Activated naive CD4-positive, alpha-beta T cell treated with anti-CD3 and anti-CD28 coated beads, Interleukin-2, amount 10 ng/mL, durations not matched to agents 7 days and 5 days (primary cell): ENCODE measurements at regions not wholly inside any gene's neighbourhood (a gene's known extent, or its start where the extent isn't known, plus 50 kb on each side); places are given as distances from the start of the nearest gene placed in this dataset.
"Not testable (repeated sequence)": the region's sequence is repeated elsewhere in the genome, so short reads cannot be mapped to it uniquely, and the experiment has no call there.

Experiments
- CTCF ChIA-PET: fragments of 350-600 bp; sonication (Branson Sonifier 250); formaldehyde crosslinking; loops from one replicate; lab custom pipeline; 2021; ENCODE audit warnings: antibody characterized with exemption; lab: Charles Lee
- DNase-seq: peaks from one replicate; pipeline ENCODE4 v3.0.0-alpha.2; 2020
- H3K27ac Mint-ChIP-seq: one replicate; pipeline ENCODE4 v1.8.0; 2021; ENCODE audit warnings: mild to moderate bottlenecking, moderate library complexity, mixed read lengths
- H3K27me3 Mint-ChIP-seq: one replicate; pipeline ENCODE4 v1.8.0; 2021; ENCODE audit warnings: mild to moderate bottlenecking, mixed read lengths
- H3K36me3 Mint-ChIP-seq: one replicate; pipeline ENCODE4 v1.8.0; 2021; ENCODE audit warnings: mixed read lengths
- H3K4me1 Mint-ChIP-seq: one replicate; pipeline ENCODE4 v1.8.0; 2021; ENCODE audit warnings: mixed read lengths
- H3K4me3 Mint-ChIP-seq: one replicate; pipeline ENCODE4 v1.8.0; 2021; ENCODE audit warnings: mild to moderate bottlenecking, moderate library complexity, mixed read lengths
- H3K9me3 Mint-ChIP-seq: one replicate; pipeline ENCODE4 v1.8.0; 2021; ENCODE audit warnings: mixed read lengths

DNA sequence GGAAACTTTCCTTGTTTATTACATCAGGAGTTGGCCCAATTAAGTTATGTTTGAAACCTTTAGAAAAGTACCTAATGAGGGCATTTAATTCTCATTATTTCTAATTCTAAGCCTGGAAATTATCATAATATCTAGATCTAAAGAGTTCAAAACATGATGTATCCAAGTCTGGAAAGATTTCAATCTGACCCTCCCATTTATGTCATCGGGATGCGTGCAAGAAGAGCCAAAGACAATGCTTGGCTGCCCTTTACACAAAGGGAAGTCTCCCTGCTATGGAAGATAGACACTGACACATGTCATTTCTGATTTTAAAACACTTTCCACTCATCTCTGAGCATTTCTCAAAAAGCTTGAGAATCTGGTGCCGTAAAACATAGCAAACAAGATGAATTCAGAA, 222.4 kb downstream of the ANTXR2 start:
- no peak for DNase-seq
- Mint-ChIP-seq H3K27ac (no peak overlapping the region), H3K36me3 (no peaks in the 10 kb centered on the region), H3K9me3 (no peaks in the 10 kb centered on the region), H3K4me3 (no peak overlapping the region), H3K27me3 (no peaks in the 10 kb centered on the region), H3K4me1 (no peaks in the 10 kb centered on the region)
- CTCF ChIA-PET, result no interaction called here

DNA sequence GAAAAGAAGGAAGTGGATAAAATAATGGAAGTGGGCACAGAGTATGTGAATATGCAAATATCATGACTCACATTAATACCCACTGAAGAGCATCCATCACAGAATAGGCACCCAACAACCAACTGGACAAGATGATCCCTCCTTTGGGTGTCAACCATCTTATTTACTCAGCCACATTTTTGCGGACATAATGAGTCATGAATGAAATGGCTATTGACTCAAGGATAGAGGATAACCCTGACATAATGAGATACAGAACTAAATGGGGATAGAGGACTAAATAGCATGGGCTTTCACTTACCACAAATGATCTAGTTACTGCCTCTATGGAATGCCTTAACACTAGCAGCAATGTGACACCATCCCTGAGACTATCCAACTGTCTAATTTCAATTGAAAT, 224.7 kb downstream of the ANTXR2 start:
- Mint-ChIP-seq H3K4me3 (no peak overlapping the region), H3K27ac (no peak overlapping the region), H3K4me1 (no peaks in the 10 kb centered on the region), H3K27me3 (no peaks in the 10 kb centered on the region), H3K36me3 (no peaks in the 10 kb centered on the region), H3K9me3 (peaks cover 8% of the 10 kb centered on the region)
- CTCF ChIA-PET, result no interaction called here
- DNase-seq, result no peak

DNA sequence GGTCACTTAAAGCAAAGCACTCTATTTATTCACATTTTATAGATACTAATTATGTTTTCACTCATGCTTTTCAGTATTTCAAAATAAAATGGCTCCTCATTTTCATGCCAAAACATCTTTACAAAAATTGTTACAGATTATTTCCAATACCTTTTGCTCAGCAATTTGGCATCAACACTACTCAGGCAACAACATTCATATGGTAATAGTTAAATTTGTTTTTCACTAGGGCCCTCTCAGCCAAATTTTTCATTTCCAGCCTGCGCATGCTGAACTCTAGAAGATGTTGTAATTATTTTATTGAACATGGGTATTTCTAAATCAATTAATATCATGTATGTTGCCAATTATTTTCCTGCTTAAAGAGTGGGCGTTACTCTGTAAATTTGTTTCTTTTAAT, 225.6 kb downstream of the ANTXR2 start:
- Mint-ChIP-seq H3K4me3 (no peak overlapping the region), H3K27ac (no peak overlapping the region), H3K4me1 (no peaks in the 10 kb centered on the region), H3K9me3 (peaks cover 8% of the 10 kb centered on the region), H3K36me3 (no peaks in the 10 kb centered on the region), H3K27me3 (no peaks in the 10 kb centered on the region)
- no peak for DNase-seq
- CTCF ChIA-PET, result no interaction called here

DNA sequence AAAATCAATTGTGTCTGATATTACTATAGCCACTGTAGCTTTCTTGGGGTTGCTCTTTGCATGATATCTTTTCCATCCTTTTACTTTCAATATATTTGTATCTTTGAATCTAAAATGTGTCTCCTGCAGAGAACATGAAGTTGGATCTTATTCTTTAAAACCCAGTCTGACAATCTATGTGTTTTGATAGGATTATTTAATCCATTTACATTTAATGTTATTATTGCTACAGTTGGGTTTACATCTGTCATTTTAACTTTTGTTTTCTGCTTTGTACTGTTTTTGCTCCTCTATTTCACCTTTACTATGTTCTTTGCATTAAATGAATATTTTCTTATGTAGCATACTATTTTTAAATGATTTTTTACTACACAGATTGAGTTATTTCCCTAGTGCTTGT, 230.9 kb downstream of the ANTXR2 start:
- no peaks in the 10 kb centered on the region for H3K27me3 Mint-ChIP-seq
- peaks cover 10% of the 10 kb centered on the region for H3K9me3 Mint-ChIP-seq
- DNase-seq, result no peak
- H3K36me3 Mint-ChIP-seq, result no peaks in the 10 kb centered on the region
- H3K4me3 Mint-ChIP-seq, result no peak overlapping the region
- H3K27ac Mint-ChIP-seq, result no peak overlapping the region
- H3K4me1 Mint-ChIP-seq, result no peaks in the 10 kb centered on the region
- CTCF ChIA-PET, result no interaction called here

DNA sequence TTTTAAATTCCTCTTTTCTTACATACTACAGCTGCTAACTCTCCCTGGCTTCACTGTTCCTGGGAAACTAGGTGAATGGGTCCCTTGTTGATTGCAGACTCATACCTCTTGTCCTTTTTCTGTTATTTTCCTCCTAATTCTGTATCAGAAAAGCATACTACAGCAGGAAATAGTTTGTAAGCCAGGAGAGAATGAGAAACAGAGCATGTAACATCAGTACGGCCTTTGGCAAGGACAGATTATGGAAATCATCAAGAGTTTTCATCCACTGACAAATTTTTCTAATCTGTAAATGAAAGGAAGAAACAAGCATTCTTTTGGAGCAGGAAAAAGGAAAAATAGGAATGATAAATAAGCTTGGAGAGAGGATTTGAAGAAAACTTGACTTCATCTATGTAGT, 239.2 kb downstream of the ANTXR2 start:
- CTCF ChIA-PET, result no interaction called here
- no peaks in the 10 kb centered on the region for H3K9me3 Mint-ChIP-seq
- DNase-seq, result no peak
- H3K4me1 Mint-ChIP-seq, result no peaks in the 10 kb centered on the region
- H3K27me3 Mint-ChIP-seq, result no peaks in the 10 kb centered on the region
- no peak overlapping the region for H3K27ac Mint-ChIP-seq
- H3K4me3 Mint-ChIP-seq, result no peak overlapping the region
- no peaks in the 10 kb centered on the region for H3K36me3 Mint-ChIP-seq

DNA sequence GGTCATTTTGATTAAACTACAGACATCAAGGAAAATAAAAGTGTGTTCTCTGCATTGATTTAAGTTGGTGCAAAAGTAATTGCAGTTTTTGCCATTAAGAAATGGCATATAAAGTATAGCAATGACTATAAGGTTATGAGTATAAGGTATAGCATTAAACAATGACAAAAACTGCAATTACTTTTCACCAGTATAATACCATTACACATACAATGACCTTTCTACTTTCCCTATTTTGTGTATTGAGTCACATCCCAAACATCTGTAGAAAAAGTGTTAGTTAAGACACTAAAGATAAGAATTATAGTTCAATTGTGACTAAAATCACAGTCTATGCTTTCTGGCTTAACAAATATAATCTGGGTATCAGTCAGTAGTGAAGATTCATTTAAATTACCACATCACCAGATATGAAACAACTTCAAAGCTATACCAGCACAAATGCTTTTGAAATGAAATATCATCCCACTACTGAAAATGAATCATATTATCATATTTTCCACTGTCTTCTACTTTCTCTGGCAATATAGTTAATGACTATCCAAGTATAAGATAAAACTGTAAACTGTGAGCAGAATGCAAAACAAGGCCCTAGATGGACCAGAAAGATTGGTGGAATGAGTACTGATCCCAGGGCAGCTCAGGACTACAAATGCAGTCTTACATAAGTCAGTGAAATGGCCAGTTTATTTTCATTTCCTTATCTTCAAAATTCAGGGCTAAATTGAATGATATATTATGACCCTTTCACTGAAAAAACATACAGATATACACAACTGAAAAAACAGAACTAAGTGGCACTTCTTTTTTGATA, 241.1 kb downstream of the ANTXR2 start:
- Mint-ChIP-seq H3K27me3 (no peaks in the 10 kb centered on the region), H3K4me3 (no peak overlapping the region), H3K27ac (no peak overlapping the region), H3K36me3 (no peaks in the 10 kb centered on the region), H3K9me3 (no peaks in the 10 kb centered on the region), H3K4me1 (no peaks in the 10 kb centered on the region)
- CTCF ChIA-PET, result no interaction called here
- DNase-seq, result no peak

DNA sequence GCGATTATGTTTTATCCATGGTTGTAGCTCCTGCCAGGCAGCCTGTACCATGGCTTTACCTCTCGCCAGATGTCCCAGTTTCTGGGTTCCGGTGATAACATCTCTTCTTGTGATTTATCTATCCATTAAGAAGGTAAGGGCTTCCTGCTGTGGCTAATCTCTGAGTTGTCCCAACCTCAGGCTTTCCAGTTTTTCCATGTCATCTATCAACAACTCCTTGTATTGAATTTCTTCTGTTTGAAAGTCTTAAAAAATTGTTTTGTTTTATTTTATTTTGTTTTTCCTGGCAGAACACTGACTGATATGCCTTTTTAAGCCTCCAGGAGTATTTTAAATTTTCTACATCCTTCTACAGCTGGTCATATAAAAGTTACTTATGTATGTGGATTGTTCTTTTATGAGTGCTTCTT, 241.9 kb downstream of the ANTXR2 start:
- no peak overlapping the region for H3K4me3 Mint-ChIP-seq
- CTCF ChIA-PET, result no interaction called here
- no peaks in the 10 kb centered on the region for H3K27me3 Mint-ChIP-seq
- H3K27ac Mint-ChIP-seq, result no peak overlapping the region
- no peak for DNase-seq
- no peaks in the 10 kb centered on the region for H3K9me3 Mint-ChIP-seq
- H3K4me1 Mint-ChIP-seq, result no peaks in the 10 kb centered on the region
- H3K36me3 Mint-ChIP-seq, result no peaks in the 10 kb centered on the region

DNA sequence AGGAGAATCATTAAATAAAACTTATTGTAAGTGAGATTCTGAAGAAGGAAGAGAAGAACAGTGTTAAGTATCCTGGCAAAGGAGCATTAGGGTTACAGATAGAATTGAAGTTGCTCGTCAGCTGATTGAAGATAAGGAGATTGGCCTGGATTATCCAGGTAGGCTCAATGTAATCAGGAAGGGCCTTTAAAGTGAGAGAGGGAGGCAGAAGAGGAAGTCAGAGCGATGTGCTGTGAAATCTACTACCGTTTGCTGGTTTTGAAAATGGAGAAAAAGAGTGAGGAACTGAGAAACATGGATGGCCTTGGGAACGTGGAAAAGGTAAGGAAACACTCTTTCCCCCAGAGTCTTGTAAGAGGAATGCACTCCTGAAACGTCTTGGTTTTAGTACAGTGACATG, 245.7 kb downstream of the ANTXR2 start:
- H3K36me3 Mint-ChIP-seq, result no peaks in the 10 kb centered on the region
- peaks cover 2% of the 10 kb centered on the region for H3K27me3 Mint-ChIP-seq
- no peaks in the 10 kb centered on the region for H3K4me1 Mint-ChIP-seq
- H3K9me3 Mint-ChIP-seq, result no peaks in the 10 kb centered on the region
- CTCF ChIA-PET, result no interaction called here
- no peak overlapping the region for H3K4me3 Mint-ChIP-seq
- DNase-seq, result no peak
- no peak overlapping the region for H3K27ac Mint-ChIP-seq

DNA sequence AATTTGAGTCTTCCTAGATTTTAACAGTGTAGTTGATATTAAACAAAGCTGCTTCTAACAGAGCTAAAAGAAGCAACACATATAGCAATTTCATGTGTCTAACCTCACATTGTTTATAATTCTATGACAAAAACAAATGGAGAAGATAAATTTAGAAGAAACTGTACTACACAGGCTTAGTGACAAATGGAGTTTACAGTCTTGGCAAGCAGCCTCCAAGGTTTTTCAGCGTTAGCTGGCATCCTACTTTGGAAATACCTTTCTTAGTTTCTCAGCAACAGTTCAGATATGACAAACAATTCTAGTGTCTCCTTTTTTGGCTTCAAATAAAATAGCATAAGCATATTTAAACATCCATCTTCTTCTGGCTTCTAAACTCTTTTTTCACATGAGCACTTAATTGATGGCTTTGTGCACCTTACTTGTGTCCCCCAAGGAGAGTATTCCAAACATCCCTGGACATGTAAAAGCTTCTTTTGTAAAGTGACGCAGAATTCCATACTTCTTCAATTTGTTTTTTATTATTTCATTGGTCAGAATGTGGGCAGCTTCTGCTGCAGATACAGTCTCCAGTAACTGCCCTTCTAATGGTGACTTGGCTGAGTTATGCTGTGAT, 249.8 kb downstream of the ANTXR2 start:
- Mint-ChIP-seq H3K4me3 (no peak overlapping the region), H3K9me3 (no peaks in the 10 kb centered on the region), H3K27ac (no peak overlapping the region), H3K36me3 (no peaks in the 10 kb centered on the region), H3K4me1 (no peaks in the 10 kb centered on the region), H3K27me3 (peaks cover 5% of the 10 kb centered on the region)
- DNase-seq, result no peak
- CTCF ChIA-PET, result no interaction called here

DNA sequence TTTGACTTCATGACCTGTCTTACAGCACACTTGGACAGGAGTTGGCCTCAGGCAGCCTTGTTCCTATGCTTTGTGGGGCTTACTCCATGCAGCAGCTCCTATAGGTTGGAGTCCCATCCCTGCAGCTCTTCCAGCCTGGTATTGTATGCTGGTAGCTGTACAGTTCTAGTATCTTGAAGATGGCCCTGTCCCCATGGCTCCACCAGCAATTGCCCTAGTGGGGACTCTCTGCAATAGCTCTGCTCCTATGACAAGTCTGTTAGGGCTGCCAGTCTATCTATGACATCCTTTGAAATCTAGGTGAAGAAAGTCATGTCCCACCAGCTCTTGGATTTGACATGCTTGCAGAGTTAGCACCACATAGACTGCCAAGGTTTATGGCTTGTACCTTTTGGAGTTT, 252.6 kb downstream of the ANTXR2 start:
- no peak for DNase-seq
- H3K4me3 Mint-ChIP-seq, result no peak overlapping the region
- H3K27ac Mint-ChIP-seq, result no peak overlapping the region
- no peaks in the 10 kb centered on the region for H3K9me3 Mint-ChIP-seq
- peaks cover 5% of the 10 kb centered on the region for H3K27me3 Mint-ChIP-seq
- H3K4me1 Mint-ChIP-seq, result no peaks in the 10 kb centered on the region
- no peaks in the 10 kb centered on the region for H3K36me3 Mint-ChIP-seq
- CTCF ChIA-PET, result interaction anchor here (0.8 kb wide), 1 partner anchor 395 kb away, joined by 3 read pairs; no protein-coding TSS in a partner anchor

DNA sequence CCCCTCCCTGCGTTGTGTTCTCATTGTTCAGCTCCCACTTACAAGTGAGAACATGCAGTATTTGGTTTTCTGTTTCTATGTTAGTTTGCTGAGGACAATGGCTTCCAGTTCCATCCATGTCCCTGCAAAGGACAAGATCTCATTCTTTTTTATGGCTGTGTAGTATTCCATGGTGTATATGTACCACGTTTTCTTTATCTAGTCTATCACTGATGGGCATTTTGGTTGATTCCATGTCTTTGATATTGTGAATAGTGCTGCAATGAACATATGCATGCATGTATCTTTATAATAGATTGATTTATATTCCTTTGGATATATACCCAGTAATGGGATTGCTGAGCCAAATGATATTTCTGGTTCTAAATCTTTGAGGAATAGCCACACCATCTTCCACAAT, 265.1 kb downstream of the ANTXR2 start:
- H3K36me3 Mint-ChIP-seq, DNase-seq, H3K9me3 Mint-ChIP-seq, H3K27ac Mint-ChIP-seq, H3K27me3 Mint-ChIP-seq, H3K4me3 Mint-ChIP-seq, CTCF ChIA-PET, H3K4me1 Mint-ChIP-seq: not testable (repeated sequence)

DNA sequence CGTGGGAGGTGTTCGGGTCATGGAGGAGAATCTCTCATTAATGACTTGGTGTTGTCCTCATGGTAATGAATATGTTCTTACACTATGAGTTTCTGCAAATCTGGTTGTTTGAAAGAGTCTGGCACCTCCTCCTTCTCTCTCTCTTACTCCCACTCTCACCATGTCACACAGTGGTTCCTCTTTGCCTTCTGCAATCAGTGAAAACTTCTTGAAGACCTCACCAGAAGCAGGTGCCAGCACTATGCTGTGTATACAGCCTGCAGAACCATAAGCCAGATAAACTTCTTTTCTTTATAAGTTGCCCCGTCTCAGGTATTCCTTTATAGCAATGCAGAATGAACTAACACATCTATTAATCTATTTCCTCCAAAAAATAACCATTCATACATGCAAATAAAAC, 275.0 kb downstream of the ANTXR2 start:
- Mint-ChIP-seq H3K4me3 (no peak overlapping the region), H3K27ac (no peak overlapping the region), H3K36me3 (no peaks in the 10 kb centered on the region), H3K4me1 (no peaks in the 10 kb centered on the region), H3K27me3 (peaks cover 3% of the 10 kb centered on the region), H3K9me3 (no peaks in the 10 kb centered on the region)
- CTCF ChIA-PET, result interaction anchor here (0.6 kb wide), 1 partner anchor 460 kb away, joined by 3 read pairs; no protein-coding TSS in a partner anchor
- no peak for DNase-seq

DNA sequence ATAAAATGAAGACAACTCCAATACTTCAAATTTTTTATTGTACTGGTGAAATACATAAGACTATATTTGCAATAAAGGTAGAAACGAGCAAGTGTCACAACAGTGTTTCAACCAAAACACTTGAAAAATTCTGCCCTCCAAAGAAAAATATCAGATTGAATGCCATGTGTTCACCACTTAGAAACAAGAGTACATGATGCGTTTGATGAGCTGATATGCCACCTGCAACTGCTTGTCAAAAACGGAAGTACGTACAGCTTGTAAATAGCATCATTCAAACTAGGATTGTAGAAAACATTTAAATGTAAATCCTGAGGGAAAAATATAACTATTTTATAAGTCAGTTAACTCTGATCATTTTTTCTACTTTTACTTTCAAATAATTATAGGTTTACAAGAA, 276.1 kb downstream of the ANTXR2 start:
- Mint-ChIP-seq H3K9me3 (no peaks in the 10 kb centered on the region), H3K27me3 (peaks cover 3% of the 10 kb centered on the region), H3K4me1 (no peaks in the 10 kb centered on the region), H3K27ac (no peak overlapping the region), H3K36me3 (no peaks in the 10 kb centered on the region), H3K4me3 (no peak overlapping the region)
- CTCF ChIA-PET, result no interaction called here
- no peak for DNase-seq

DNA sequence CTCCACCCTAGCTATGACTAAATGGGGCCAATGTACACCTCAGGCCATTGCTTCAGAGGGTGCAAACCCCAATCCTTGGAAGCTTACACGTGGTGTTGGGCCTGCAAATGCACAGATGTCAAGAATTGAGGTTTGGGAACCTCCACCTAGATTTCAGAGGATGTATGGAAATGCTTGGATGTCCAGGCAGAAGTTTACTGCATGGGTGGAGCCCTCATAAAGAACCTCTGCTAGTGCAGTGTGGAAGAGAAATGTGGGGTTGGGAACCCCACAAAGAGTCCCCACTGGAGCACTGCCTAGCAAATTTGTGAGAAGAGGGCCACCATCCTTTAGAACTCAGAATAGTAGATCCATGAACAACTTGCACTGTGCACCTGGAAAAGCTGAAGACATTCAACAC, 284.1 kb downstream of the ANTXR2 start:
- Mint-ChIP-seq H3K27ac (no peak overlapping the region), H3K4me1 (no peaks in the 10 kb centered on the region), H3K36me3 (no peaks in the 10 kb centered on the region), H3K4me3 (no peak overlapping the region), H3K27me3 (no peaks in the 10 kb centered on the region), H3K9me3 (peaks cover 20% of the 10 kb centered on the region)
- CTCF ChIA-PET, result no interaction called here
- DNase-seq, result no peak

DNA sequence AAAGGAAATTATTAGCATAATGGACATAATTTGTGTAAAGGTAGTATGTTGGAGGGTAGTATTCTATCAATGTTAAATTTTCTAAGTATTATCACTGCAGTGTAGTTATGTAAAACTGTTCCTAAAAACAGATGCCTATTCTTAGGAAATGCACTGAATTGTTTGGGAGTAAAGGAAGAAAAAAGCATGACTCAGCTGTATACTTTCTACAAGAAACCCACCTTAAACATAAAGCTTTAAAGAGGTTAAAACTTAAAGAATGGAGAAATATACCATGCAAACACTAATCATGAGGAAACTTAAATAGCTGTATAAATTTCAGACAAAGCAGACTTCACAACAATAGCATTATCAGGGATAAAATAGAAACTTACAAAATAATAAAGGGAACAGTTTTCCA, 292.9 kb downstream of the ANTXR2 start:
- Mint-ChIP-seq H3K4me3 (no peak overlapping the region), H3K9me3 (no peaks in the 10 kb centered on the region), H3K36me3 (no peaks in the 10 kb centered on the region), H3K27ac (no peak overlapping the region), H3K4me1 (no peaks in the 10 kb centered on the region), H3K27me3 (peaks cover 3% of the 10 kb centered on the region)
- no peak for DNase-seq
- CTCF ChIA-PET, result no interaction called here
